SK-N-SH (cell line): ENCODE measurements at regions not wholly inside any gene's neighbourhood (a gene's known extent, or its start where the extent isn't known, plus 50 kb on each side); places are given as distances from the start of the nearest gene placed in this dataset.

Experiments used
- CTCF ChIA-PET: fragments of 300-600, 350-600 bp; formaldehyde crosslinking; extraction: SDS; loops from one replicate; lab custom pipeline; 2021; lab: Yijun Ruan, JAX
- POLR2A ChIA-PET: fragments of 350-600 bp; sonication (Branson Sonifier 250); formaldehyde crosslinking; extraction: SDS; loops from one replicate; lab custom pipeline; 2020; ENCODE audit warnings: antibody characterized with exemption, inconsistent platforms; lab: Yijun Ruan, JAX
- DNase-seq: peaks from one replicate; pipeline ENCODE4 v3.0.0; 2012
- H2AFZ ChIP-seq: fragments of 200-600 bp; sonication (generic); 2 replicates; pipeline ENCODE4 v1.8.1; 2016; ENCODE audit warnings: antibody characterized with exemption, mild to moderate bottlenecking, low read depth
- H3F3A ChIP-seq: fragments of 200-600 bp; sonication (generic); replicated peaks from 2 replicates; pipeline ENCODE3; 2016; ENCODE audit warnings: antibody characterized with exemption, mild to moderate bottlenecking; ENCODE audit not compliant: insufficient read depth
- H3K27ac ChIP-seq, 2 experiments: fragments of 200-500 bp in 1 of 2; fragments of 200-600 bp in 1 of 2; sonication (Bioruptor generic) in 1 of 2; sonication (generic), shearing (Covaris generic) in 1 of 2; 2 replicates each; pipeline versions ENCODE4 v1.5.1 to v1.6.1; 2014 to 2016; ENCODE audit warnings: low read depth in 2 of 2, inconsistent platforms in 1 of 2, low read length in 1 of 2, mild to moderate bottlenecking in 1 of 2, mixed read lengths in 1 of 2
- H3K27me3 ChIP-seq: fragments of 200-600 bp; sonication (generic), shearing (Covaris generic); 2 replicates; pipeline ENCODE4 v1.6.1; 2016; ENCODE audit warnings: mixed run types; ENCODE audit not compliant: insufficient read depth
- H3K36me3 ChIP-seq, 2 experiments: fragments of 200-500 bp in 1 of 2; fragments of 200-600 bp in 1 of 2; sonication (Bioruptor generic) in 1 of 2; sonication (generic) in 1 of 2; replicated peaks in 1 of 2; 2 replicates each; pipeline versions ENCODE3 to v1.5.1; 2014 to 2016; ENCODE audit warnings: low read length in 1 of 2, mild to moderate bottlenecking in 1 of 2; ENCODE audit not compliant: insufficient read depth in 2 of 2, control insufficient read depth in 1 of 2
- H3K4me1 ChIP-seq, 2 experiments: fragments of 200-500 bp in 1 of 2; fragments of 200-600 bp in 1 of 2; sonication (Bioruptor generic) in 1 of 2; sonication (generic), shearing (Covaris generic) in 1 of 2; 2 replicates each; pipeline versions ENCODE4 v1.5.1 to v1.6.1; 2014 to 2016; ENCODE audit warnings: low read depth in 1 of 2, low read length in 1 of 2, mixed run types in 1 of 2; ENCODE audit not compliant: insufficient read depth in 2 of 2, control insufficient read depth in 1 of 2
- H3K4me2 ChIP-seq: fragments of 200-600 bp; sonication (generic), shearing (Covaris generic); 2 replicates; pipeline ENCODE4 v1.6.1; 2017; ENCODE audit warnings: mixed run types
- H3K4me3 ChIP-seq, 2 experiments: fragments of 200-500 bp in 1 of 2; fragments of 200-600 bp in 1 of 2; sonication (Bioruptor generic) in 1 of 2; sonication (generic), shearing (Covaris generic) in 1 of 2; 2 replicates each; pipeline versions ENCODE4 v1.5.1 to v1.8.1; 2014 to 2016; ENCODE audit warnings: low read depth in 2 of 2, inconsistent platforms in 1 of 2, low read length in 1 of 2, mild to moderate bottlenecking in 1 of 2, mixed read lengths in 1 of 2, moderate library complexity in 1 of 2
- H3K79me2 ChIP-seq: fragments of 200-600 bp; sonication (generic); 2 replicates; pipeline ENCODE4 v1.8.1; 2017; ENCODE audit warnings: mild to moderate bottlenecking; ENCODE audit not compliant: insufficient read depth
- H3K9ac ChIP-seq: fragments of 200-600 bp; sonication (generic); 2 replicates; pipeline ENCODE4 v1.6.1; 2017; ENCODE audit warnings: mixed run types
- H3K9me2 ChIP-seq: fragments of 200-600 bp; sonication (generic); 2 replicates; pipeline ENCODE4 v1.6.1; 2017; ENCODE audit warnings: mixed run types
- H3K9me3 ChIP-seq: fragments of 200-600 bp; sonication (generic); 2 replicates; pipeline ENCODE4 v1.6.1; 2017; ENCODE audit warnings: mixed run types, mild to moderate bottlenecking, moderate library complexity
- H4K20me1 ChIP-seq: fragments of 200-600 bp; sonication (generic); 2 replicates; pipeline ENCODE4 v1.6.1; 2017; ENCODE audit warnings: mild to moderate bottlenecking, mixed run types; ENCODE audit not compliant: insufficient read depth
- CHD2 ChIP-seq: fragments of 150-350 bp; IDR thresholded peaks from 2 replicates; pipeline ENCODE4 v1.6.1; 2018; ENCODE audit warnings: low read length; ENCODE audit not compliant: partially characterized antibody
- ELF1 ChIP-seq: IDR thresholded peaks from 2 replicates; pipeline ENCODE4 v1.4.0; 2012
- EP300 ChIP-seq, 2 experiments: IDR thresholded peaks; 2 replicates each; pipeline versions ENCODE4 v1.4.0 to v1.6.1; 2012; ENCODE audit warnings: borderline replicate concordance in 1 of 2, low read depth in 1 of 2, low read length in 1 of 2
- FOSL2 ChIP-seq: IDR thresholded peaks from 2 replicates; pipeline ENCODE4 v1.4.0; 2012; ENCODE audit warnings: low read depth, mild to moderate bottlenecking, moderate library complexity, borderline replicate concordance
- GATA2 ChIP-seq: sonication (generic); formaldehyde crosslinking; IDR thresholded peaks from 2 replicates; pipeline ENCODE4 v1.5.0; 2020; ENCODE audit warnings: mild to moderate bottlenecking, missing genetic modification reagents
- MAX ChIP-seq: IDR thresholded peaks from 2 replicates; pipeline ENCODE4 v1.4.0; 2012; ENCODE audit warnings: low read depth
- MXI1 ChIP-seq: IDR thresholded peaks from 2 replicates; pipeline ENCODE4 v1.6.1; 2012; ENCODE audit warnings: mild to moderate bottlenecking, low read depth, low read length, improper control_type of control experiment
- NRF1 ChIP-seq: IDR thresholded peaks from 2 replicates; pipeline ENCODE4 v1.6.1; 2012; ENCODE audit warnings: low read depth, mild to moderate bottlenecking, low read length
- PBX3 ChIP-seq: IDR thresholded peaks from 2 replicates; pipeline ENCODE4; 2012
- POLR2AphosphoS5 ChIP-seq: IDR thresholded peaks from 2 replicates; pipeline ENCODE4 v1.6.1; 2012; ENCODE audit warnings: low read depth, low read length
- RAD21 ChIP-seq: IDR thresholded peaks from 2 replicates; pipeline ENCODE4 v1.6.1; 2012; ENCODE audit warnings: mild to moderate bottlenecking, low read length
- RFX5 ChIP-seq: IDR thresholded peaks from 2 replicates; pipeline ENCODE4 v1.6.1; 2012; ENCODE audit warnings: mild to moderate bottlenecking, improper control_type of control experiment, low read length
- RXRA ChIP-seq: IDR thresholded peaks from 2 replicates; pipeline ENCODE4 v1.4.0; 2012; ENCODE audit warnings: low read depth, mild to moderate bottlenecking, borderline replicate concordance
- SIN3A ChIP-seq: IDR thresholded peaks from 2 replicates; pipeline ENCODE4 v1.6.1; 2012; ENCODE audit warnings: low read depth, mild to moderate bottlenecking, low read length, moderate library complexity, borderline replicate concordance
- SMC3 ChIP-seq: IDR thresholded peaks from 2 replicates; pipeline ENCODE4 v1.6.1; 2012; ENCODE audit warnings: low read depth, low read length, improper control_type of control experiment
- TCF12 ChIP-seq: IDR thresholded peaks from 2 replicates; pipeline ENCODE4 v1.4.0; 2012
- USF1 ChIP-seq: IDR thresholded peaks from 2 replicates; pipeline ENCODE4 v1.4.0; 2012; ENCODE audit warnings: low read depth, borderline replicate concordance
- YY1 ChIP-seq: IDR thresholded peaks from 2 replicates; pipeline ENCODE4 v1.4.0; 2012; ENCODE audit warnings: low read depth, mild to moderate bottlenecking
- WGBS: methylation state at CpG from one replicate; pipeline ENCODE4 v1.1.6; 2017; ENCODE audit warnings: low lambda C conversion rate; 5-methylcytosine and 5-hydroxymethylcytosine counted together

DNA sequence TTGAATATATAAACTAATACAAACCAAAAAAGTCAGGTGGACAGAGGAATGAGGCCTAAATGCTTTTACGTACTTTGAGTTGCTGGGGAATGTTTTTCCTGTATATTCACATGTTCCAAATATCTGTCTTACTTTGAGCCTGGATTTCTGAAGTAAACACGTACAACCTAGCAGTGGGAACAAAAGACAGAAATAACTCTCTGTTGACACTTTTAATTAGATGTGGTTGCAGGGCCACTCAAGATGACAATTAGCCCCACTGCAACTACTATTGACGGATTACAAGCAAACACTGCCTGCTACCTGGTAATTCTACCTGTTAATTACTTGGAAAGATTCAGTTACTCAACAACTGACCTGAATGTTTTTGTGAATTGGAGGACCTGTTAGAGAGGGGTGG, 196.9 kb downstream of the TTLL7 start:
- Histone ChIP-seq H3K79me2 (no peaks in the 10 kb centered on the region), H3K9me2 (no peaks in the 10 kb centered on the region), H3F3A (no peaks in the 10 kb centered on the region), H3K27ac (no peak overlapping the region), H3K4me1 (peaks cover 0 to 12% of the 10 kb centered on the region in 2 experiments; a peak in 2 of 4 replicates), H3K36me3 (no peaks in the 10 kb centered on the region), H3K9ac (no peak overlapping the region), H3K9me3 (no peaks in the 10 kb centered on the region), H4K20me1 (no peaks in the 10 kb centered on the region), H3K4me2 (no peak overlapping the region), H3K4me3 (no peak overlapping the region), H3K27me3 (no peaks in the 10 kb centered on the region), H2AFZ (no peak overlapping the region)
- TF ChIP-seq FOSL2 (no peak), USF1 (no peak), TCF12 (no peak), YY1 (no peak), RAD21 (no peak), MAX (no peak), NRF1 (no peak), SIN3A (no peak), RXRA (no peak), MXI1 (no peak), SMC3 (no peak), ELF1 (no peak)
- ChIA-PET CTCF (no interaction called here), POLR2A (no interaction called here)
- 59% methylated on average over 3 of the region's 3 CpGs for WGBS
- no peak for DNase-seq

DNA sequence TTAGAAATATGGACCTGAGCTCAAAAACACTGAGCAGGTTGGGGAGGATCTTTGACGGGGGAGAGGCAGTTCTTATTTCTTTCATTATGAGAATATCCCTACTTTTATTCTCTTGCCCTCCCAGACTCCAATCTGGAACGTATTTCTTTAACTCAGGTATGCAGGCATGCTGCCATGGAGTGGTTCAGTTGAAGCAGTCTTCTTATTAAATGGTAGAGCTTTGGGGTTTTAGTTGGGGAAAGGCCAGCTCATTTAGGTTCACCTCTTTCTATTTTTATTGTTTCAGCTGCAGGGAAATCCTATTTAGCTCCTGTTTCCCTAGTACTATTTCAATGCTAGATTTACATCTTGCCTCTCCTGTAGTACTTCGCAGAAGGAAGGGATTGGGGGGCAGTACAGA, 198.9 kb downstream of the TTLL7 start:
- ChIA-PET CTCF (interaction anchor here (0.7 to 1.8 kb wide), 2 partner anchors 14 to 21 kb away, joined by 4 to 5 read pairs; no protein-coding TSS in a partner anchor), POLR2A (no interaction called here)
- 34% methylated on average over 3 of the region's 3 CpGs for WGBS
- no peaks in the 10 kb centered on the region for H4K20me1 ChIP-seq
- no peaks in the 10 kb centered on the region for H3K36me3 ChIP-seq
- no peaks in the 10 kb centered on the region for H3F3A ChIP-seq
- no peaks in the 10 kb centered on the region for H3K79me2 ChIP-seq
- H3K9me2 ChIP-seq, result no peaks in the 10 kb centered on the region
- H3K4me3 ChIP-seq, result no peak overlapping the region
- peaks cover 0 to 8% of the 10 kb centered on the region in 2 experiments; a peak in 2 of 4 replicates for H3K4me1 ChIP-seq
- H3K27me3 ChIP-seq, result no peaks in the 10 kb centered on the region
- no peak overlapping the region for H3K9ac ChIP-seq
- no peak overlapping the region for H2AFZ ChIP-seq
- H3K9me3 ChIP-seq, result no peaks in the 10 kb centered on the region
- TF ChIP-seq YY1 (no peak), SMC3 (no peak), EP300 (IDR thresholded peaks at IDR 0.05; ENCODE audit: borderline replicate concordance in 1 of 2, low read depth in 1 of 2, low read length in 1 of 2) (no peak), RAD21 (no peak), PBX3 (no peak), GATA2 (CRISPR knock-in tag) (no peak), CHD2 (no peak), RFX5 (no peak), SIN3A (no peak), POLR2AphosphoS5 (no peak)
- DNase-seq, result no peak
- H3K27ac ChIP-seq, result no peak overlapping the region
- no peak overlapping the region for H3K4me2 ChIP-seq
